ENCODE measurements at regions not wholly inside any gene's neighbourhood (a gene's known extent, or its start where the extent isn't known, plus 50 kb on each side); places are given as distances from the start of the nearest gene placed in this dataset.
A peak's percentile ranks its signal among the peaks of the same experiment; 100 is the strongest.
"Not testable (repeated sequence)": the region's sequence is repeated elsewhere in the genome, so short reads cannot be mapped to it uniquely, and the experiment has no call there.

DNA sequence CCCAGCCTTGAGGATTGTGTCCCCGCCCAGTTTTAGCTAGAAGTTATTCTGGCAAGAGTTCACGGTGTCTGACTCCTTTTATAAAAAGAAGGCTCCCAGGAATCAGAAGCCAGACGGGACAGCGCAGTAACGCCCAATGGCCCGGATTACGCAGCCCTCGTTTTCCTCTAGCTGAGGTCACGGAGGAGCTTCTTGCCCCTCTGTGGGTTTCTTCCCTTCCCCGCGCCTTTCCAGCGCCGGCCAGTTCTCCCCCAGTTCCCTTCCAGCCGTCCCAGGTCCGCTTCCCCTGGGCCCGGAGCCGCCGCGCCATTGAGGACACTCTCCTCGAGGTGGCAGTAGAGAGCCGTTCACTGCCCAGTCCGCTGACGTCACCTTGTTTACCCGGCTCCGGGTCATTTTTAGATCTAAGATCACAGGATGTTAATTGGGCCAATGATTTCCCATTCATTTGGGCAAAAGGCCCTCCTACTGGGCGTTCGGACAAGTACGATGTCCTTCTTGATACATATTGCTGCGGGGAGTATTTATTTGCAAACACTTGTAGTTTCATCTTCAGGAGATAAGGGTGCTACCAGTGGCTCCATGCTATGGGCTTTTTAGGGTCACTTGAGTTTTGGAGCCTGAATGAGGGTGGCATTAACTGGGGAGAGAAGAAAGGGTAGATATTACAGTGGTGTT lies 81.5 kb upstream of the PPM1B start:
- Histone ChIP-seq H3K27me3 (ENCODE audit: insufficient read depth, low read depth) (no peaks in the 10 kb centered on the region), H3K36me3 (ENCODE audit: insufficient read depth) (no peaks in the 10 kb centered on the region), H3K4me3 (IDR thresholded peaks at IDR 0.05; ENCODE audit: insufficient read depth, low read depth, low read length) (peak overlapping the region; percentile 93), H3K79me2 (ENCODE audit: insufficient read depth, low read depth) (no peaks in the 10 kb centered on the region), H3K9ac (peak overlapping the region; percentile 43; the same call in 1 of the 2 replicates), H3K4me1 (ENCODE audit: low read depth, poor library complexity, severe bottlenecking) (peaks cover 31% of the 10 kb centered on the region), H3K4me2 (peak overlapping the region; percentile 95), H4K20me1 (ENCODE audit: insufficient read depth) (no peaks in the 10 kb centered on the region), H3K27ac (peak overlapping the region; percentile 18; the same call in 1 of the 2 replicates), H2AFZ (ENCODE audit: low read depth) (peak overlapping the region; percentile 94)
- TF ChIP-seq, protein P1, sequence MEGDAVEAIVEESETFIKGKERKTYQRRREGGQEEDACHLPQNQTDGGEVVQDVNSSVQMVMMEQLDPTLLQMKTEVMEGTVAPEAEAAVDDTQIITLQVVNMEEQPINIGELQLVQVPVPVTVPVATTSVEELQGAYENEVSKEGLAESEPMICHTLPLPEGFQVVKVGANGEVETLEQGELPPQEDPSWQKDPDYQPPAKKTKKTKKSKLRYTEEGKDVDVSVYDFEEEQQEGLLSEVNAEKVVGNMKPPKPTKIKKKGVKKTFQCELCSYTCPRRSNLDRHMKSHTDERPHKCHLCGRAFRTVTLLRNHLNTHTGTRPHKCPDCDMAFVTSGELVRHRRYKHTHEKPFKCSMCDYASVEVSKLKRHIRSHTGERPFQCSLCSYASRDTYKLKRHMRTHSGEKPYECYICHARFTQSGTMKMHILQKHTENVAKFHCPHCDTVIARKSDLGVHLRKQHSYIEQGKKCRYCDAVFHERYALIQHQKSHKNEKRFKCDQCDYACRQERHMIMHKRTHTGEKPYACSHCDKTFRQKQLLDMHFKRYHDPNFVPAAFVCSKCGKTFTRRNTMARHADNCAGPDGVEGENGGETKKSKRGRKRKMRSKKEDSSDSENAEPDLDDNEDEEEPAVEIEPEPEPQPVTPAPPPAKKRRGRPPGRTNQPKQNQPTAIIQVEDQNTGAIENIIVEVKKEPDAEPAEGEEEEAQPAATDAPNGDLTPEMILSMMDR (conservative IDR thresholded peaks at IDR 0.05; ENCODE audit: low read depth, low read length), result peak; percentile 96

DNA sequence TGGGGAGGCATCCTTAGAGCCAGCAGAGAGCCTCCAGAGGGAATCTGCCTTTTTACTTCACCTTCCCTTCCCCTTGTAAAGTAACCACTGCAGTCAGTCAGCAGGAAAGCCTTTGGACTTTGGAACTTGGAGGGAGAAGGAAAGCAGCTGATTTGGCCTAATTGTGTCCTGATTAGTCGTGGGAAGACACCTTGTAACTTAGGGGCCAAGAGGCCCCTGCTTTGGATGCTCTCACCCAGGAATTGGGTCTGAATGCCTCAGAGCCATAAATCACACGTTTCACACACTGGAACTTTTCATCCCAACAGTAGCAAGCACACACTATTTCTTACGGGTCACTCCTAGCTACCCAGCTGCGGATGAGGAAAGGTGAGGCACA lies 81.0 kb upstream of the PPM1B start:
- no peaks in the 10 kb centered on the region for H4K20me1 ChIP-seq (ENCODE audit: insufficient read depth)
- H3K4me2 ChIP-seq, result peak overlapping the region; percentile 95
- H2AFZ ChIP-seq (ENCODE audit: low read depth), result peak overlapping the region; percentile 94
- H3K27me3 ChIP-seq (ENCODE audit: insufficient read depth, low read depth), result no peaks in the 10 kb centered on the region
- H3K4me3 ChIP-seq (IDR thresholded peaks at IDR 0.05; ENCODE audit: insufficient read depth, low read depth, low read length), result peak overlapping the region; percentile 93
- H3K4me1 ChIP-seq (ENCODE audit: low read depth, poor library complexity, severe bottlenecking), result peaks cover 31% of the 10 kb centered on the region
- H3K9ac ChIP-seq, result peak overlapping the region; percentile 43; the same call in 1 of the 2 replicates
- peak overlapping the region; percentile 18; the same call in 1 of the 2 replicates for H3K27ac ChIP-seq
- TF ChIP-seq, protein P1 (conservative IDR thresholded peaks at IDR 0.05; ENCODE audit: low read depth, low read length), result no peak
- H3K79me2 ChIP-seq (ENCODE audit: insufficient read depth, low read depth), result no peaks in the 10 kb centered on the region
- no peaks in the 10 kb centered on the region for H3K36me3 ChIP-seq (ENCODE audit: insufficient read depth)

DNA sequence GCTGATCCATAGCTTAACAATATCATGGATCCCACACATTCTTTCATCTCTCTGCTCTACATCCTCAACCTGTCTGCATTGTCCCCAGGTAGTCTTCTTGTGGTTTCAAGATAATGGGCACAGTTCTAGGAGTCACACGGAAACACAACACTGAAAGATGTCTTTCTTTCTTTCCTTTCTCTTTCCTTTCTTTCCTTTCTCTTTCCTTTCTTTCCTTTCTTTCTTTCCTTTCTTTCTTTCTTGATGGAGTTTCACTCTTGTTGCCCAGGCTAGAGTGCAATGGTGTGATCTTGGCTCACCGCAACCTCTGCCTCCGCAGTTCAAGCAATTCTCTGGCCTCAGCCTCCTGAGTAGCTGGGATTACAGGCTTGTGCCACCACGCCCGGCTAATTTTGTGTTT lies 76.2 kb upstream of the PPM1B start:
- H3K79me2 ChIP-seq (ENCODE audit: insufficient read depth, low read depth); H3K27me3 ChIP-seq (ENCODE audit: insufficient read depth, low read depth); H4K20me1 ChIP-seq (ENCODE audit: insufficient read depth); H3K27ac ChIP-seq; H2AFZ ChIP-seq (ENCODE audit: low read depth); H3K9ac ChIP-seq; H3K4me3 ChIP-seq (IDR thresholded peaks at IDR 0.05; ENCODE audit: insufficient read depth, low read depth, low read length); H3K36me3 ChIP-seq (ENCODE audit: insufficient read depth); H3K4me2 ChIP-seq: not testable (repeated sequence)
- peaks cover 23% of the 10 kb centered on the region for H3K4me1 ChIP-seq (ENCODE audit: low read depth, poor library complexity, severe bottlenecking)

DNA sequence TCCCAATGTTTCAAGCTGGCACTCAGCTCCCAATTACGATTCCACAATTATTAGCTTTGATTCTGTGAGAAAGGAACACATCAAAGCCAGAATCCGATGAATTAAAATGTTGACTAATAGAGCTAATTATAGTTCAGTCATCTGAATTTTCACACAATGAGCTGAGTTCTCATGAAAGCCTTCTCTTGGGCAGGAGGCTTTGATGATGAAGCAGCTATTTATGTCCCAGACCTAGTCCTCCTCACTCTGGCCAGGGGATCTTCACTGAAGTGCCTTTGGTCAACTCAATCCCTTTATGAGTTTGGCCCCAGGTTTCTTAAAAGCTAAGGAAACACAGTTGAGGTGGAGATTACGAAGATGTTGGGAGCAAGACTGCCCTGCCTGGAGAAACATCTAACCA lies 74.7 kb upstream of the PPM1B start:
- no peaks in the 10 kb centered on the region for H4K20me1 ChIP-seq (ENCODE audit: insufficient read depth)
- TF ChIP-seq, protein P1 (conservative IDR thresholded peaks at IDR 0.05; ENCODE audit: low read depth, low read length), result no peak
- no peaks in the 10 kb centered on the region for H3K27me3 ChIP-seq (ENCODE audit: insufficient read depth, low read depth)
- no peaks in the 10 kb centered on the region for H3K36me3 ChIP-seq (ENCODE audit: insufficient read depth)
- no peak overlapping the region for H2AFZ ChIP-seq (ENCODE audit: low read depth)
- H3K27ac ChIP-seq, result no peak overlapping the region
- no peak overlapping the region for H3K4me3 ChIP-seq (IDR thresholded peaks at IDR 0.05; ENCODE audit: insufficient read depth, low read depth, low read length)
- H3K4me2 ChIP-seq, result no peak overlapping the region
- no peaks in the 10 kb centered on the region for H3K79me2 ChIP-seq (ENCODE audit: insufficient read depth, low read depth)
- peaks cover 18% of the 10 kb centered on the region for H3K4me1 ChIP-seq (ENCODE audit: low read depth, poor library complexity, severe bottlenecking)
- H3K9ac ChIP-seq, result no peak overlapping the region

DNA sequence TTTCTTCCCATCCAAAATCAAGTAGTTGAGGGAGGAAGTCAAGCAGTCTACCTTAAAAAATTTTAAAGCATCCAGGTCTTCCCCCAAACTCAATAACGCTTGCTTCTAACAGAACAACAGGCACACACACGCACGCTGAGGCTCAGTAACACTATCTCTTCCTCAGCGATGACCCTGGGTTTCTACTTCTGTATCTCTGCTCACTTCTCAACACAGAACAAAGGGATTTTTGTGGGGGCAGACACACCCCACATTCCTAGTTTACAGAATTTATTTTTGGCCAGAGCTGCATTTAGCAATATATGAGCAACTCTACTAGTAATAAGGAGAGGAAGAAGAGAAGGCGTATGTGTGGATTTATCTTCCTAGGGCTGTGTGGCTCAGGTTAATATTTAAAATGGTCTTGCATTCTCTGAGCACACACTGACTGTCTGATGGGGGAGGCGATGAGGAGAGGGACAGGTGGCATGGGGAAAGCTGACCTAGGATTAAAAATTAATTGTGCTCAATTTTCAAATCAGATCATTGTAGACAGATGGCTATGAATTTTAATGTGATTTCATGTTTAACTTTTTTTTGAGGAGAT lies 71.3 kb upstream of the PPM1B start:
- Histone ChIP-seq H3K9ac (no peak overlapping the region), H2AFZ (ENCODE audit: low read depth) (no peak overlapping the region), H4K20me1 (ENCODE audit: insufficient read depth) (no peaks in the 10 kb centered on the region), H3K4me2 (no peak overlapping the region), H3K79me2 (ENCODE audit: insufficient read depth, low read depth) (no peaks in the 10 kb centered on the region), H3K27ac (no peak overlapping the region), H3K4me3 (IDR thresholded peaks at IDR 0.05; ENCODE audit: insufficient read depth, low read depth, low read length) (no peak overlapping the region), H3K4me1 (ENCODE audit: low read depth, poor library complexity, severe bottlenecking) (no peaks in the 10 kb centered on the region), H3K27me3 (ENCODE audit: insufficient read depth, low read depth) (no peaks in the 10 kb centered on the region), H3K36me3 (ENCODE audit: insufficient read depth) (no peaks in the 10 kb centered on the region)
- TF ChIP-seq, protein P1 (conservative IDR thresholded peaks at IDR 0.05; ENCODE audit: low read depth, low read length), result no peak

All from KMS-11 (cell line).